K562 (cell line): ENCODE measurements at regions not wholly inside any gene's neighbourhood (a gene's known extent, or its start where the extent isn't known, plus 50 kb on each side); places are given as distances from the start of the nearest gene placed in this dataset.

Source experiments
- ATAC-seq: fragments of 200-7000 bp; cut with Tn5 transposase; 3 replicates; pipeline ENCODE4 v1.9.1; 2020; ENCODE audit warnings: moderate library complexity
- BruUV-seq: library from RNA; stranded (reverse); fragments of 400-500 nt; replicated peaks from 2 replicates; lab custom pipeline; 2021; lab: Mats Ljungman, UMichigan
- CTCF ChIA-PET: fragments of 300-600 bp; formaldehyde crosslinking; extraction: SDS; loops from one replicate; lab custom pipeline; 2021; ENCODE audit warnings: low intra/inter-chr PET ratio; lab: Yijun Ruan, JAX
- POLR2A ChIA-PET: fragments of 300-600, 350-650 bp; sonication (Branson Sonifier 250); formaldehyde crosslinking; extraction: SDS; loops from one replicate; lab custom pipeline; 2021; ENCODE audit warnings: antibody characterized with exemption, inconsistent platforms; lab: Yijun Ruan, JAX
- DNase-seq, 4 experiments: peaks; one replicate each; pipeline versions ENCODE4 v3.0.0 to v3.0.0-alpha.2; 2011 to 2018; ENCODE audit warnings: low spot score in 3 of 4, mixed read lengths in 3 of 4; ENCODE audit errors: extremely low read depth in 1 of 4
- FAIRE-seq: peaks from 2 replicates; lab custom pipeline; 2011; peaks lifted over from hg19 to GRCh38; lab: Jason Lieb, UNC
- H2AFZ ChIP-seq: 2 replicates; pipeline ENCODE4 v1.6.0; 2011; ENCODE audit warnings: low read depth, low read length, control low read depth, inconsistent platforms
- H3K27ac ChIP-seq: fragments of 200-600 bp; 3 replicates; pipeline ENCODE4 v1.8.0; 2011; ENCODE audit warnings: low read depth, mild to moderate bottlenecking, control low read depth, inconsistent platforms, low read length, moderate library complexity, mixed read lengths; ENCODE audit errors: extremely low read depth
- H3K27me3 ChIP-seq, 2 experiments: fragments of 300-600 bp in 1 of 2; 2 replicates in 1 of 2; 3 replicates in 1 of 2; pipeline versions ENCODE4 v1.6.0 to v1.8.0; 2011; ENCODE audit warnings: inconsistent platforms in 2 of 2, low read length in 2 of 2, mild to moderate bottlenecking in 1 of 2, mixed read lengths in 1 of 2, moderate library complexity in 1 of 2; ENCODE audit not compliant: control insufficient read depth in 2 of 2, insufficient read depth in 2 of 2
- H3K36me3 ChIP-seq: fragments of 300-600 bp; 3 replicates; pipeline ENCODE4 v1.8.0; 2011; ENCODE audit warnings: mild to moderate bottlenecking, low read length, inconsistent platforms; ENCODE audit not compliant: control insufficient read depth, insufficient read depth
- H3K4me1 ChIP-seq, 2 experiments: fragments of 200-600 bp in 1 of 2; replicated peaks in 1 of 2; 2 replicates in 1 of 2; 3 replicates in 1 of 2; pipeline versions ENCODE4 v1.5.1 to v1.8.0; 2011; ENCODE audit warnings: inconsistent platforms in 2 of 2, low read length in 2 of 2, mild to moderate bottlenecking in 1 of 2, mixed read lengths in 1 of 2, moderate library complexity in 1 of 2; ENCODE audit not compliant: control insufficient read depth in 2 of 2, insufficient read depth in 2 of 2
- H3K4me2 ChIP-seq: 2 replicates; pipeline ENCODE4 v1.6.1; 2011; ENCODE audit warnings: low read length, control low read depth, inconsistent platforms, mixed read lengths; ENCODE audit not compliant: insufficient read depth
- H3K4me3 ChIP-seq: fragments of 200-600 bp; sonication (generic), shearing (Covaris generic); 2 replicates; pipeline ENCODE4 v1.5.1; 2016; ENCODE audit warnings: control low read depth, inconsistent platforms
- H3K79me2 ChIP-seq: fragments of 200-600 bp; 3 replicates; pipeline ENCODE4 v1.8.0; 2011; ENCODE audit warnings: low read length, inconsistent platforms; ENCODE audit not compliant: control insufficient read depth, insufficient read depth
- H3K9ac ChIP-seq, 2 experiments: 2 replicates each; pipeline versions ENCODE4 v1.6.0 to v1.6.1; 2011; ENCODE audit warnings: low read depth in 2 of 2, low read length in 2 of 2, control low read depth in 1 of 2, inconsistent platforms in 1 of 2, mild to moderate bottlenecking in 1 of 2, mixed read lengths in 1 of 2; ENCODE audit not compliant: insufficient read depth in 1 of 2
- H3K9me1 ChIP-seq: one replicate; pipeline ENCODE4 v1.6.0; 2011; ENCODE audit warnings: inconsistent platforms, mild to moderate bottlenecking, low read length, moderate library complexity; ENCODE audit not compliant: control insufficient read depth, insufficient read depth
- H3K9me3 ChIP-seq: replicated peaks from 2 replicates; pipeline ENCODE4 v1.5.1; 2011; ENCODE audit warnings: low read depth, low read length, inconsistent platforms; ENCODE audit not compliant: control insufficient read depth, insufficient read depth
- H4K20me1 ChIP-seq: replicated peaks from 2 replicates; pipeline ENCODE4 v1.6.1; 2011; ENCODE audit warnings: low read length, inconsistent platforms, mixed read lengths; ENCODE audit not compliant: control insufficient read depth, insufficient read depth
- CBX1 ChIP-seq: sonication (generic); IDR thresholded peaks from 2 replicates; pipeline ENCODE4 v1.6.1; 2016; ENCODE audit warnings: antibody characterized with exemption, low read depth, mild to moderate bottlenecking
- CEBPB ChIP-seq: fragments of 450-650 bp; IDR thresholded peaks from 2 replicates; pipeline ENCODE4 v1.6.1; 2016; ENCODE audit warnings: missing genetic modification characterization, missing compliant biosample characterization
- CEBPG ChIP-seq, 3 experiments: fragments of 200-800 bp in 1 of 3; sonication (Bioruptor generic) in 1 of 3; sonication (generic) in 1 of 3; formaldehyde crosslinking in 1 of 3; IDR thresholded peaks in 2 of 3; conservative IDR thresholded peaks in 1 of 3; 2 replicates each; pipeline versions ENCODE4 v1.6.1 to v1.8.0; 2016 to 2022; ENCODE audit warnings: missing compliant biosample characterization in 2 of 3, missing genetic modification characterization in 2 of 3, mild to moderate bottlenecking in 1 of 3, missing genetic modification reagents in 1 of 3
- E2F4 ChIP-seq: sonication (generic); formaldehyde crosslinking; IDR thresholded peaks from 2 replicates; pipeline ENCODE4 v1.8.0; 2022; ENCODE audit warnings: mild to moderate bottlenecking, low read depth, missing genetic modification reagents
- E2F5 ChIP-seq: sonication (generic); formaldehyde crosslinking; IDR thresholded peaks from 2 replicates; pipeline ENCODE4 v1.8.0; 2022; ENCODE audit warnings: mild to moderate bottlenecking, missing genetic modification reagents
- MTF1 ChIP-seq: fragments of 250-450 bp; sonication (Bioruptor Pico); IDR thresholded peaks from 2 replicates; pipeline ENCODE4 v1.9.0; 2021; ENCODE audit warnings: moderate library complexity, mild to moderate bottlenecking, inconsistent platforms, borderline replicate concordance
- ZC3H4 ChIP-seq: sonication (generic); formaldehyde crosslinking; IDR thresholded peaks from 2 replicates; pipeline ENCODE4 v1.9.0; 2021; ENCODE audit warnings: missing genetic modification reagents, borderline replicate concordance
- ZNF224 ChIP-seq: sonication (generic); formaldehyde crosslinking; IDR thresholded peaks from 2 replicates; pipeline ENCODE4 v1.8.0; 2022; ENCODE audit warnings: mild to moderate bottlenecking, missing genetic modification reagents
- ZNF3 ChIP-seq: fragments of 250-450 bp; sonication (Bioruptor Pico); IDR thresholded peaks from 2 replicates; pipeline ENCODE4 v1.5.0; 2021; ENCODE audit warnings: mild to moderate bottlenecking, moderate library complexity
- ZNF511 ChIP-seq: sonication (generic); formaldehyde crosslinking; IDR thresholded peaks from 2 replicates; pipeline ENCODE4 v1.8.0; 2022; ENCODE audit warnings: mild to moderate bottlenecking, missing genetic modification reagents
- ZNF655 ChIP-seq: fragments of 250-450 bp; sonication (Bioruptor Pico); IDR thresholded peaks from 2 replicates; pipeline ENCODE4 v1.5.0; 2021
- WGBS: fragments of 100-300 bp; shearing (Covaris generic); methylation state at CpG from one replicate; pipeline ENCODE4 v1.1.6; 2016; ENCODE audit warnings: low coverage, mixed read lengths; ENCODE audit not compliant: insufficient coverage; ENCODE audit errors: missing lambda C conversion rate; 5-methylcytosine and 5-hydroxymethylcytosine counted together
- in situ Hi-C: fragments of 300-500 bp; cut with MboI; formaldehyde crosslinking; loops from 4 replicates; pipeline ENCODE4 v1.15.0; 2018; ENCODE audit warnings: inconsistent platforms, mixed read lengths
- intact Hi-C: fragments of 100-400 bp; cut with micrococcal nuclease; formaldehyde crosslinking; loops from 2 replicates; pipeline ENCODE4 v1.14.2; 2022

- FAIRE-seq (no peak), ATAC-seq (no peak), DNase-seq (no peak)
- H3K4me3 ChIP-seq = no peak overlapping the region
- 0% methylated on average over 2 of the region's 2 CpGs for WGBS
- no peaks in the 10 kb centered on the region; the same call in 1 of the 2 replicates for H3K9me3 ChIP-seq
- H3K4me1 ChIP-seq = no peaks in the 10 kb centered on the region
- H4K20me1 ChIP-seq = no peaks in the 10 kb centered on the region
- no peak overlapping the region for H3K27ac ChIP-seq
- intact Hi-C loops (no loop called here), in situ Hi-C loops (no loop called here)
- H3K9ac ChIP-seq = no peak overlapping the region
- H3K9me1 ChIP-seq = no peaks in the 10 kb centered on the region
- H3K27me3 ChIP-seq = no peaks in the 10 kb centered on the region
- H2AFZ ChIP-seq = no peak overlapping the region
- no peak for TF ChIP-seq E2F4 (CRISPR knock-in tag)
- TF ChIP-seq CBX1 = no peak
- no peak for TF ChIP-seq ZNF3 (CRISPR knock-in tag)
- no peak for TF ChIP-seq ZNF224 (CRISPR knock-in tag)
- BruUV-seq = no TSS peak
- ChIA-PET CTCF (no interaction called here), POLR2A (no interaction called here)
- no peaks in the 10 kb centered on the region for H3K36me3 ChIP-seq
- H3K4me2 ChIP-seq = no peak overlapping the region
- no peaks in the 10 kb centered on the region for H3K79me2 ChIP-seq
Observed at GRCh38 chr5:12250454-12250853, 346.2 kb upstream of the CTNND2 start.

GRCh38 chr5:12248831-12249230, 344.6 kb upstream of the CTNND2 start:
- no TSS peak for BruUV-seq
- Histone ChIP-seq H3K4me1 (no peaks in the 10 kb centered on the region), H2AFZ (no peak overlapping the region), H3K4me2 (no peak overlapping the region), H3K27me3 (no peaks in the 10 kb centered on the region)
- POLR2A ChIA-PET = no interaction called here
- intact Hi-C loops = no loop called here
- no peak for TF ChIP-seq E2F5 (CRISPR knock-in tag)
- peak; percentile 77 for TF ChIP-seq CEBPB
- no peak for TF ChIP-seq CEBPG (CRISPR knock-in tag; IDR thresholded peaks at IDR 0.05)
- TF ChIP-seq CEBPG (tag; conservative IDR thresholded peaks at IDR 0.05 in 1 of 2, IDR thresholded peaks at IDR 0.05 in 1 of 2) = peak in 1 of 2 experiments; percentile 84; a peak in 2 of 4 replicates
- no peak for TF ChIP-seq ZNF511 (CRISPR knock-in tag)
- no peak for TF ChIP-seq ZNF655 (CRISPR knock-in tag)
- TF ChIP-seq MTF1 (CRISPR knock-in tag) = no peak
- no peak for TF ChIP-seq ZC3H4
- TF ChIP-seq, all 486 proteins: peak for 2
- Histone ChIP-seq H3K79me2 (no peaks in the 10 kb centered on the region), H3K4me3 (no peak overlapping the region), H4K20me1 (no peaks in the 10 kb centered on the region), H3K9ac (no peak overlapping the region), H3K27ac (no peak overlapping the region), H3K9me1 (no peaks in the 10 kb centered on the region), H3K36me3 (no peaks in the 10 kb centered on the region), H3K9me3 (no peaks in the 10 kb centered on the region; the same call in 1 of the 2 replicates)
- DNase-seq (no peak), FAIRE-seq (no peak), ATAC-seq (no peak)
- 0% methylated on average over 3 of the region's 3 CpGs for WGBS
- CTCF ChIA-PET = no interaction called here
- in situ Hi-C loops = no loop called here
